NCI-H82 treated with DMSO at 0.1 percent for 48 hours (cell line): ENCODE measurements at regions not wholly inside any gene's neighbourhood (a gene's known extent, or its start where the extent isn't known, plus 50 kb on each side); places are given as distances from the start of the nearest gene placed in this dataset.

Source experiments
- DNase-seq: peaks from one replicate; lab custom pipeline; 2025; ENCODE audit not compliant: unreplicated experiment; lab: John Stamatoyannopoulos, UW

- DNase-seq, result no peak
These were observed 207.4 kb downstream of the ADAM29 start for GRCh38 chr4:175125410-175126068.

- no peak for DNase-seq
These were observed 209.2 kb downstream of the ADAM29 start for GRCh38 chr4:175127314-175127713.

- no peak for DNase-seq
These were observed 211.6 kb downstream of the ADAM29 start for GRCh38 chr4:175129797-175130196.

GRCh38 chr4:175139205-175139604 is 221.0 kb downstream of the ADAM29 start:
- DNase-seq, result no peak

- no peak for DNase-seq
These were observed 225.0 kb downstream of the ADAM29 start for GRCh38 chr4:175143116-175143515.

GRCh38 chr4:175146799-175147198 is 228.6 kb downstream of the ADAM29 start:
- DNase-seq, result no peak

GRCh38 chr4:175147233-175147632 is 229.1 kb downstream of the ADAM29 start:
- no peak for DNase-seq

- DNase-seq, result no peak
These were observed 247.9 kb downstream of the ADAM29 start for GRCh38 chr4:175166020-175166419.

GRCh38 chr4:175176710-175177109 is 258.6 kb downstream of the ADAM29 start:
- no peak for DNase-seq

GRCh38 chr4:175190654-175191053 is 272.5 kb downstream of the ADAM29 start:
- no peak for DNase-seq

GRCh38 chr4:175198056-175198455 is 279.9 kb downstream of the ADAM29 start:
- DNase-seq, result no peak

GRCh38 chr4:175215208-175215607 is 297.1 kb downstream of the ADAM29 start:
- no peak for DNase-seq

GRCh38 chr4:175215657-175216056 is 297.5 kb downstream of the ADAM29 start:
- DNase-seq, result no peak

- no peak for DNase-seq
These were observed 311.0 kb downstream of the ADAM29 start for GRCh38 chr4:175229154-175229553.

GRCh38 chr4:175234162-175234561 is 316.0 kb downstream of the ADAM29 start:
- no peak for DNase-seq

GRCh38 chr4:175238827-175239517 is 320.8 kb downstream of the ADAM29 start:
- DNase-seq, result no peak

- DNase-seq, result no peak
These were observed 328.8 kb downstream of the ADAM29 start for GRCh38 chr4:175246941-175247340.

- DNase-seq, result no peak
These were observed 334.5 kb downstream of the ADAM29 start for GRCh38 chr4:175252642-175253041.

- no peak for DNase-seq
These were observed 335.2 kb downstream of the ADAM29 start for GRCh38 chr4:175253184-175253902.

GRCh38 chr4:175263537-175263936 is 345.4 kb downstream of the ADAM29 start:
- no peak for DNase-seq

- no peak for DNase-seq
These were observed 353.0 kb downstream of the ADAM29 start for GRCh38 chr4:175271010-175271630.
